ENCODE measurements at regions not wholly inside any gene's neighbourhood (a gene's known extent, or its start where the extent isn't known, plus 50 kb on each side); places are given as distances from the start of the nearest gene placed in this dataset.
A peak's percentile ranks its signal among the peaks of the same experiment; 100 is the strongest.
"Not testable (repeated sequence)": the region's sequence is repeated elsewhere in the genome, so short reads cannot be mapped to it uniquely, and the experiment has no call there.

DNA sequence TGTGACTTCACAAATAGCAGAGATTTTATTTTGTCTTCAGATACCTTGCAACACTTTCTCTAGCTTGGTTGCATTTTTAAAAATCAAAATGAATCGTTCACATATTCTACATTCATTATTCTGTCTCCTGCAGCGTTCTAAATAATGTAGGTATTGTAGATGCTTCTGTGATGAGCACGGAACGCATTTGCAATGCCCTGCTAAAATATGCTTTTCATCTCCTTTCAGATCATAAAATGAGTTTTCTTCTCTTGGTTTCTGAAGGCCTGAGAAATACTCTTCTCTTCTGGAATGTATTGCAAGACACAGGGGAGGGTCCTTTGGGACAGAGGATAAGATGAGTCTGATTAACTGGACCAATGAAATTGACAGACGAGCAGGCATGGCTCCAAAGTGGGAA lies 390.7 kb downstream of the PREX1 start:
- Histone ChIP-seq H3K4me1 (ENCODE audit: insufficient read depth, low read length) (no peaks in the 10 kb centered on the region), H3K27ac (ENCODE audit: low read depth, low read length) (no peak overlapping the region), H3K27me3 (ENCODE audit: insufficient read depth, low read length) (no peaks in the 10 kb centered on the region), H3K9ac (ENCODE audit: low read depth, low read length) (no peak overlapping the region), H3K36me3 (ENCODE audit: insufficient read depth, low read length) (no peaks in the 10 kb centered on the region), H3K9me3 (ENCODE audit: insufficient read depth, low read depth, low read length) (peaks cover 3% of the 10 kb centered on the region; the same call in 1 of the 2 replicates), H3K4me3 (ENCODE audit: low read length) (no peak overlapping the region)
- WGBS = 50% methylated on average over 2 of the region's 5 CpGs

GRCh38 chr20:48436609-48437008 lies 391.2 kb downstream of the PREX1 start:
- WGBS = 90% methylated on average over 8 of the region's 8 CpGs
- not testable (repeated sequence) for H3K9ac ChIP-seq (ENCODE audit: low read depth, low read length); H3K27me3 ChIP-seq (ENCODE audit: insufficient read depth, low read length); H3K36me3 ChIP-seq (ENCODE audit: insufficient read depth, low read length); H3K4me1 ChIP-seq (ENCODE audit: insufficient read depth, low read length); H3K9me3 ChIP-seq (ENCODE audit: insufficient read depth, low read depth, low read length); H3K4me3 ChIP-seq (ENCODE audit: low read length); H3K27ac ChIP-seq (ENCODE audit: low read depth, low read length)

GRCh38 chr20:48433178-48433577 lies 394.6 kb downstream of the PREX1 start:
- Histone ChIP-seq H3K36me3 (ENCODE audit: insufficient read depth, low read length) (no peaks in the 10 kb centered on the region), H3K27me3 (ENCODE audit: insufficient read depth, low read length) (no peaks in the 10 kb centered on the region), H3K9me3 (ENCODE audit: insufficient read depth, low read depth, low read length) (peaks cover 2% of the 10 kb centered on the region; the same call in 1 of the 2 replicates), H3K9ac (ENCODE audit: low read depth, low read length) (no peak overlapping the region), H3K4me3 (ENCODE audit: low read length) (no peak overlapping the region), H3K27ac (ENCODE audit: low read depth, low read length) (no peak overlapping the region), H3K4me1 (ENCODE audit: insufficient read depth, low read length) (no peaks in the 10 kb centered on the region; the same call in 1 of the 2 replicates)
- 88% methylated on average over 2 of the region's 4 CpGs for WGBS

- H3K9ac ChIP-seq (ENCODE audit: low read depth, low read length) = no peak overlapping the region
- H3K9me3 ChIP-seq (ENCODE audit: insufficient read depth, low read depth, low read length) = no peaks in the 10 kb centered on the region
- no peaks in the 10 kb centered on the region for H3K27me3 ChIP-seq (ENCODE audit: insufficient read depth, low read length)
- WGBS = 92% methylated on average over 5 of the region's 5 CpGs
- no peak overlapping the region for H3K27ac ChIP-seq (ENCODE audit: low read depth, low read length)
- no peak overlapping the region for H3K4me3 ChIP-seq (ENCODE audit: low read length)
- H3K36me3 ChIP-seq (ENCODE audit: insufficient read depth, low read length) = no peaks in the 10 kb centered on the region
- no peaks in the 10 kb centered on the region; the same call in 1 of the 2 replicates for H3K4me1 ChIP-seq (ENCODE audit: insufficient read depth, low read length)
Measured at GRCh38 chr20:48432494-48432832, 395.3 kb downstream of the PREX1 start.

DNA sequence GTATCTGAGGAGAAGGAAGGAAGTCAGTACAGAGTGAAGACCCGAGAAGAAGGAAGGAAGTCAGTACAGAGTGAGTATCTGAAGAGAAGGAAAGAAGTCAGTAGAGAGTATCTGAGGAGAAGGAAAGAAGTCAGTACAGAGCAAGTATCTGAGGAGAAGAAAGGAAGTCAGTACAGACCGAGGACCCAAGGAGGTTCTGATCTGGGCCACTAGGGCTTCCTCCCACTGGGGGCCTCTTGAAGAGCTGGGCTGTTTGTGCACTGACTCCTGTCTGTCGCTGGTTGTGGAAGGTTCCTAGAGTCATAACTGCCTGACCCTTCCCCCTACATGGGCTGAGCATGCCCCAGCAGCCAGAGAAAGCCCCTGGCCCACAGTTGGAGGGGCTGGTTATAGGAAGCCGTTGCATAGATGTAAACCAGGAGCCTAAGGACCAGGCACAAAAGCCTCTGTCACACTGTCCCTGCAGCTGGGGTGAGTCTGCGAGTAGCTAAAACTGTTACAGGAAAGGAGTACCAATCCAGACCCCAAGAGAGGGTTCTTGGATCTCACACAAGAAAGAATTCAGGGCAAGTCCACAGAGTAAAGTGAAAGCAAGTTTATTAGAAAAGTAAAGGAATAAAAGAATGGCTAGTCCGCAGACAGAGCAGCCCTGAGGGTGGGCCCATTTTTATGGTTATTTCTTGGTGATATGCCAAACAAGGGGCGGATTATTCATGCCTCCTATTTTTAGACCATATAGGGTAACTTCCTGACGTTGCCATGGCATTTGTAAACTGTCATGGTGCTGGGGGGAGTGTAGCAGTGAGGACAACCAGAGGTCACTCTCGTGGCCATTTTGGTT lies 395.9 kb downstream of the PREX1 start:
- H3K9ac ChIP-seq (ENCODE audit: low read depth, low read length) = no peak overlapping the region
- H3K4me1 ChIP-seq (ENCODE audit: insufficient read depth, low read length) = no peaks in the 10 kb centered on the region; the same call in 1 of the 2 replicates
- H3K9me3 ChIP-seq (ENCODE audit: insufficient read depth, low read depth, low read length) = no peaks in the 10 kb centered on the region
- no peaks in the 10 kb centered on the region for H3K27me3 ChIP-seq (ENCODE audit: insufficient read depth, low read length)
- 79% methylated on average over 9 of the region's 9 CpGs for WGBS
- H3K27ac ChIP-seq (ENCODE audit: low read depth, low read length) = peak overlapping the region; percentile 30; the same call in 1 of the 2 replicates
- no peak overlapping the region for H3K4me3 ChIP-seq (ENCODE audit: low read length)
- H3K36me3 ChIP-seq (ENCODE audit: insufficient read depth, low read length) = no peaks in the 10 kb centered on the region

GRCh38 chr20:48426630-48427029 lies 401.2 kb downstream of the PREX1 start:
- H3K4me3 ChIP-seq (ENCODE audit: low read length) = no peak overlapping the region
- no peak overlapping the region for H3K27ac ChIP-seq (ENCODE audit: low read depth, low read length)
- H3K4me1 ChIP-seq (ENCODE audit: insufficient read depth, low read length) = no peaks in the 10 kb centered on the region; the same call in 1 of the 2 replicates
- no peaks in the 10 kb centered on the region for H3K9me3 ChIP-seq (ENCODE audit: insufficient read depth, low read depth, low read length)
- no peak overlapping the region for H3K9ac ChIP-seq (ENCODE audit: low read depth, low read length)
- no peaks in the 10 kb centered on the region for H3K36me3 ChIP-seq (ENCODE audit: insufficient read depth, low read length)
- WGBS = no CpG with 5 or more reads among the region's 1 CpG
- H3K27me3 ChIP-seq (ENCODE audit: insufficient read depth, low read length) = no peaks in the 10 kb centered on the region

DNA sequence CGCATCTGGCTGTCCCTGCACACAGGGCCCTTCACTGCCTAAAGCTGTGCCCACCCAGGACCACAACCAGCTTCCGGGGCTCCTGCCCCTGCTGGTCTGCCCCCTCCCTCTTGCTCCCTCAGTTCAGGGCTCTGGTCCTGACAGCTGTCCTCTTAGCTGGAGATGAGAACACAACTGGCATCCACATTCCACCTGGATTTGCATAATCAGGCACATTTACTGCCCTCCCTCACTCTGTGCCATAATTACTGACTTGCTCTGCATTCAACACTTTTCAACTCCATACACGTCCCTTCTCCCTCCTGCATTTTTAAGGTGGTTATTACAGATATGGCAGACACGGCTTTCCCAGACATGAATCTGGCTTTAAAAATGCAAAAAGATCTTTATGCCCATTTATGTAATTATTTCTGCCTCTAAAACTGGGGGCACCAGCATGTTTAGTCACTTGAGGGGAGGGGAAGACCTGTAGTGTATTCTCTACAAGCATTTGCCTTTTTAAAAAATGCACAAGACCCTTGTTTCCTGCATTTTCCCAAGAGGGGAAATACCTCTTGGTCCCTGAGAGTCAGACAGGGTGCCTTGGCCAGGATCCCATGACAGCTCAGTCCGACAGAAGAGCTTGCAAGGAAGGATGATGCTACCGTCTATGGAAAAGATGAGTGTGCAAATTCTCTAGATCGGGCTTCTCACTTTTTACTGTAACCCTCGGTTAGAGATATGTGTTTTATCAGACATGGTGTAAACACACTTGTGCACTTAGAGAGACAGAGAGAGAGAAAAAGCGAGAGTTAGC lies 401.8 kb downstream of the PREX1 start:
- Histone ChIP-seq H3K9ac (ENCODE audit: low read depth, low read length) (no peak overlapping the region), H3K4me3 (ENCODE audit: low read length) (no peak overlapping the region), H3K36me3 (ENCODE audit: insufficient read depth, low read length) (no peaks in the 10 kb centered on the region), H3K9me3 (ENCODE audit: insufficient read depth, low read depth, low read length) (no peaks in the 10 kb centered on the region), H3K27me3 (ENCODE audit: insufficient read depth, low read length) (no peaks in the 10 kb centered on the region), H3K4me1 (ENCODE audit: insufficient read depth, low read length) (no peaks in the 10 kb centered on the region), H3K27ac (ENCODE audit: low read depth, low read length) (no peak overlapping the region)
- whole genome bisulfite sequencing = 73% methylated on average over 9 of the region's 9 CpGs

DNA sequence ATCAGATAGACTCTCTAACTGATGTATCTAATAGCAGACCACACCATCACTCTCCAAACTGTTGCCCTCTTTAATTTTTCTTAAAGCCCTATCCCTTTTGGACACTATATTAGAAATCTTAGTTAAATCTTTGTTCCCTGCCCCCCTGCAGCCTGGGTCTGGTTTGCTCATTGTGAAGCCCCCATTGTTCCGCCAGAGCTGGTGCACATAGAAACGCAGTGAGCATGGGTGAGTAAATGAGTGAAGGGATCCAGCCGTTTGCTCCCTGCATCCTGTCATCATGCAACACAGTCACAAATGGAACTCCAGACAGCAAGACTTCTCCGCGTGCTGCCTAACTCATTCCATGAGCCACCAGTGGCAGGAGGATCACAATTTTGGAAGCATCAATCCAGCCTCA lies 402.5 kb downstream of the PREX1 start:
- no peak overlapping the region for H3K4me3 ChIP-seq (ENCODE audit: low read length)
- no peaks in the 10 kb centered on the region for H3K36me3 ChIP-seq (ENCODE audit: insufficient read depth, low read length)
- H3K9ac ChIP-seq (ENCODE audit: low read depth, low read length) = no peak overlapping the region
- no peak overlapping the region for H3K27ac ChIP-seq (ENCODE audit: low read depth, low read length)
- no peaks in the 10 kb centered on the region for H3K27me3 ChIP-seq (ENCODE audit: insufficient read depth, low read length)
- no peaks in the 10 kb centered on the region for H3K9me3 ChIP-seq (ENCODE audit: insufficient read depth, low read depth, low read length)
- H3K4me1 ChIP-seq (ENCODE audit: insufficient read depth, low read length) = no peaks in the 10 kb centered on the region
- WGBS = 80% methylated on average over 5 of the region's 5 CpGs

DNA sequence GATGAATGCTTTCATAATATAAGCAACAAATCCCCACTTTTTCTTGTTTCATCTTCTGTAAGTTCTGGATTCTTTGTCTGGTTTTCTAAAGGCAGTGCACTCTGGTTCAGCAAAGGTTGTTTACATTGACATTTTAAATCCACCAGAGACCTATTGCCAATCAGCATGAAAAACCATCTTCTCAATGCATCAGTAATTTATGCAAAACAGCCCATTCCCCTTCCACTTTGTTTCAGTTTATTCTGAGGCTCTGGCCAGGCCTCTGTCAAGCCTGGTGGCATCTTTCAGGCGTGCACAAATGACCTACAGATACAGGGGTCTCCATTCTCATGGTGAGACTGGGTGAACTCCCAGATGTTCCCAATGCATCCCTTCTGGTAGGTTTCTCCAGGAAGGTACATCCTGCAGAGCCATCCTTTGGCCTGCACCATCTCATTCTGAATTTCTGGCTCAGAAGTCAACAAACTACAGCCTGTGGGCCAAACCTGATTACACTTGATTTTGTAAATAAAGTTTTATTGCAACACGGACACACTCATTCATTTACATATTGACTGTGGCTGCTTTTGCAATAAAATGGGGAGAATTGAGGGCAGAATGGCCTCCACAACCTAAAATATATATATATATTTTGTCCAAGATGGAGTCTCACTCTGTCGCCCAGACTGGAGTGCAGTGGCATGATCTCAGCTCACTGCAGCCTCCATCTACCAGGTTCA lies 405.4 kb downstream of the PREX1 start:
- 85% methylated on average over 3 of the region's 3 CpGs for WGBS

GRCh38 chr20:48421547-48421946 lies 406.3 kb downstream of the PREX1 start:
- H3K27me3 ChIP-seq (ENCODE audit: insufficient read depth, low read length) = no peaks in the 10 kb centered on the region
- H3K9ac ChIP-seq (ENCODE audit: low read depth, low read length) = no peak overlapping the region
- no peak overlapping the region for H3K4me3 ChIP-seq (ENCODE audit: low read length)
- 88% methylated on average over 3 of the region's 3 CpGs for WGBS
- no peaks in the 10 kb centered on the region for H3K4me1 ChIP-seq (ENCODE audit: insufficient read depth, low read length)
- H3K27ac ChIP-seq (ENCODE audit: low read depth, low read length) = no peak overlapping the region
- no peaks in the 10 kb centered on the region for H3K36me3 ChIP-seq (ENCODE audit: insufficient read depth, low read length)
- H3K9me3 ChIP-seq (ENCODE audit: insufficient read depth, low read depth, low read length) = no peaks in the 10 kb centered on the region

More for the DNA sequence above, 405.4 kb downstream of the PREX1 start:
- Histone ChIP-seq H3K27me3 (ENCODE audit: insufficient read depth, low read length) (no peaks in the 10 kb centered on the region), H3K9me3 (ENCODE audit: insufficient read depth, low read depth, low read length) (no peaks in the 10 kb centered on the region), H3K4me1 (ENCODE audit: insufficient read depth, low read length) (no peaks in the 10 kb centered on the region), H3K36me3 (ENCODE audit: insufficient read depth, low read length) (no peaks in the 10 kb centered on the region), H3K4me3 (ENCODE audit: low read length) (no peak overlapping the region), H3K27ac (ENCODE audit: low read depth, low read length) (no peak overlapping the region), H3K9ac (ENCODE audit: low read depth, low read length) (no peak overlapping the region)

GRCh38 chr20:48420176-48420575 lies 407.6 kb downstream of the PREX1 start:
- Histone ChIP-seq H3K4me3 (ENCODE audit: low read length) (no peak overlapping the region), H3K36me3 (ENCODE audit: insufficient read depth, low read length) (no peaks in the 10 kb centered on the region), H3K27me3 (ENCODE audit: insufficient read depth, low read length) (no peaks in the 10 kb centered on the region), H3K9ac (ENCODE audit: low read depth, low read length) (no peak overlapping the region), H3K27ac (ENCODE audit: low read depth, low read length) (no peak overlapping the region), H3K9me3 (ENCODE audit: insufficient read depth, low read depth, low read length) (no peaks in the 10 kb centered on the region), H3K4me1 (ENCODE audit: insufficient read depth, low read length) (no peaks in the 10 kb centered on the region)
- WGBS = 79% methylated on average over 2 of the region's 4 CpGs
